GM21526 (cell line): ENCODE measurements at regions not wholly inside any gene's neighbourhood (a gene's known extent, or its start where the extent isn't known, plus 50 kb on each side); places are given as distances from the start of the nearest gene placed in this dataset.
"Not testable (repeated sequence)": the region's sequence is repeated elsewhere in the genome, so short reads cannot be mapped to it uniquely, and the experiment has no call there.

Source experiments
- ATAC-seq: cut with Tn5 transposase; IDR thresholded peaks from one replicate; pipeline ENCODE4 v1.9.1; 2021; ENCODE audit warnings: moderate library complexity; ENCODE audit not compliant: unreplicated experiment, low FRiP score

GRCh38 chr1:232367293-232367692 lies 262.6 kb downstream of the SIPA1L2 start:
- no peak for ATAC-seq

- ATAC-seq: no peak
Measured at GRCh38 chr1:232364654-232365382, 265.1 kb downstream of the SIPA1L2 start.

GRCh38 chr1:232363008-232363407 lies 266.9 kb downstream of the SIPA1L2 start:
- ATAC-seq: no peak

- ATAC-seq: no peak
Measured at GRCh38 chr1:232357416-232357815, 272.5 kb downstream of the SIPA1L2 start.

GRCh38 chr1:232355162-232356006 lies 274.5 kb downstream of the SIPA1L2 start:
- ATAC-seq: no peak

- ATAC-seq: no peak
Measured at GRCh38 chr1:232353001-232353400, 276.9 kb downstream of the SIPA1L2 start.

GRCh38 chr1:232352366-232352765 lies 277.6 kb downstream of the SIPA1L2 start:
- no peak for ATAC-seq

GRCh38 chr1:232351335-232351734 lies 278.6 kb downstream of the SIPA1L2 start:
- no peak for ATAC-seq

GRCh38 chr1:232346844-232347243 lies 283.1 kb downstream of the SIPA1L2 start:
- no peak for ATAC-seq

GRCh38 chr1:232344791-232345399 lies 285.0 kb downstream of the SIPA1L2 start:
- ATAC-seq: no peak

GRCh38 chr1:232344186-232344585 lies 285.7 kb downstream of the SIPA1L2 start:
- not testable (repeated sequence) for ATAC-seq

GRCh38 chr1:232340446-232340845 lies 289.5 kb downstream of the SIPA1L2 start:
- no peak for ATAC-seq

- no peak for ATAC-seq
Measured at GRCh38 chr1:232339073-232339472, 290.9 kb downstream of the SIPA1L2 start.

GRCh38 chr1:232335741-232336293 lies 294.1 kb downstream of the SIPA1L2 start:
- no peak for ATAC-seq

- no peak for ATAC-seq
Measured at GRCh38 chr1:232335261-232335660, 294.7 kb downstream of the SIPA1L2 start.

- ATAC-seq: no peak
Measured at GRCh38 chr1:232334811-232335210, 295.1 kb downstream of the SIPA1L2 start.

- no peak for ATAC-seq
Measured at GRCh38 chr1:232334246-232334645, 295.7 kb downstream of the SIPA1L2 start.

GRCh38 chr1:232333419-232333767 lies 296.5 kb downstream of the SIPA1L2 start:
- ATAC-seq: no peak

GRCh38 chr1:232332710-232333418 lies 297.1 kb downstream of the SIPA1L2 start:
- ATAC-seq: not testable (repeated sequence)

GRCh38 chr1:232329103-232329813 lies 300.7 kb downstream of the SIPA1L2 start:
- no peak for ATAC-seq
